ENCODE measurements at regions not wholly inside any gene's neighbourhood (a gene's known extent, or its start where the extent isn't known, plus 50 kb on each side); places are given as distances from the start of the nearest gene placed in this dataset.
"Not testable (repeated sequence)": the region's sequence is repeated elsewhere in the genome, so short reads cannot be mapped to it uniquely, and the experiment has no call there.

GRCh38 chr5:40112875-40113274 lies 566.8 kb upstream of the PTGER4 start:
- no peaks in the 10 kb centered on the region for H3K36me3 Mint-ChIP-seq
- no peak overlapping the region for H3K4me3 Mint-ChIP-seq
- H3K27ac Mint-ChIP-seq: no peak overlapping the region
- no peaks in the 10 kb centered on the region for H3K9me3 Mint-ChIP-seq
- H3K27me3 Mint-ChIP-seq: peaks cover 10% of the 10 kb centered on the region
- DNase-seq: no peak
- H3K4me1 Mint-ChIP-seq: peaks cover 3% of the 10 kb centered on the region

DNA sequence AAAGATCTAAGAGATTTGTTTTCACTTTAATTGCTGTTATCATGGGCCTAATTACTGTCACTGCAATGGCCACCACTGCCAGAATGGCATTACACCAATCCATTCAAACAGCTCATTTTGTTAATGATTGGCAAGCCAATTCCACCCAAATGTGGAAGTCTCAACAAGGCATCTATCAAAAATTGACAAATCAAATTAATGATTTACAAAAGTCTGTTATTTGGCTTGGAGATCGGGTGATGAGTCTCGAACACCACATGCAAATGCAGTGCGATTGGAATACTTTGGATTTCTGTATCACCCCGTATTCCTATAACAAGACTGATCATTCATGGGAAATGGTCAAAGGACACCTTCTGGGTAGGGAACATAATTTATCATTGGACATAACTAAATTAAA lies 568.7 kb upstream of the PTGER4 start:
- not testable (repeated sequence) for H3K4me3 Mint-ChIP-seq, H3K27me3 Mint-ChIP-seq, H3K27ac Mint-ChIP-seq, H3K36me3 Mint-ChIP-seq, H3K4me1 Mint-ChIP-seq, H3K9me3 Mint-ChIP-seq, DNase-seq

DNA sequence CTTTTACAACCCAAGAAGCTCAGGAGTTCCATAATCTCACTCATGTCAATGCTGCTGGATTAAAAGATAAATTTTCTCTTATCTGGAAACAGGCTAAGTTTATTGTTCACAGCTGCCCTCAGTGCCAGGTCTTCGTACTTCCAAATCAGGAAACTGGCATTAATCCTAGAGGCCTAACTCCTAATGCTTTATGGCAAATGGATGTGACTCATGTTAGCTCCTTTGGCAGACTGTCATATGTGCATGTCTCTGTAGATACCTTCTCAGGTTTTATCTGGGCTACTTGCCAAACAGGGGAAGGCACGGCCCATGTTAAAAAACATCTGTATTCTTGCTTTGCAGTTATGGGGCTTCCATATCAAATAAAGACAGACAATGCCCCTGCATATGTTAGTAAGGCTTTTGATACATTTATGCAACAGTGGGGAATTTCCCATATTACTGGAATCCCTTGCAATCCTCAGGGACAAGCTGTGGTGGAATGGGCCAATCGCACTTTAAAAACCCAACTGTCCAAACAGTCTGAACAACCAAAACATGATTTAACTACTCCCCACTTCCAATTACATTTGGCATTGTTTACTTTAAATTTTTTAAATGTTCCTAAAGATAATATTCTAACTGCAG lies 570.8 kb upstream of the PTGER4 start:
- not testable (repeated sequence) for H3K27me3 Mint-ChIP-seq, H3K4me3 Mint-ChIP-seq, H3K4me1 Mint-ChIP-seq, H3K27ac Mint-ChIP-seq, H3K9me3 Mint-ChIP-seq, H3K36me3 Mint-ChIP-seq, DNase-seq

GRCh38 chr5:40107786-40108185 lies 571.9 kb upstream of the PTGER4 start:
- H3K27me3 Mint-ChIP-seq, DNase-seq, H3K4me3 Mint-ChIP-seq, H3K27ac Mint-ChIP-seq, H3K36me3 Mint-ChIP-seq, H3K9me3 Mint-ChIP-seq, H3K4me1 Mint-ChIP-seq: not testable (repeated sequence)

DNA sequence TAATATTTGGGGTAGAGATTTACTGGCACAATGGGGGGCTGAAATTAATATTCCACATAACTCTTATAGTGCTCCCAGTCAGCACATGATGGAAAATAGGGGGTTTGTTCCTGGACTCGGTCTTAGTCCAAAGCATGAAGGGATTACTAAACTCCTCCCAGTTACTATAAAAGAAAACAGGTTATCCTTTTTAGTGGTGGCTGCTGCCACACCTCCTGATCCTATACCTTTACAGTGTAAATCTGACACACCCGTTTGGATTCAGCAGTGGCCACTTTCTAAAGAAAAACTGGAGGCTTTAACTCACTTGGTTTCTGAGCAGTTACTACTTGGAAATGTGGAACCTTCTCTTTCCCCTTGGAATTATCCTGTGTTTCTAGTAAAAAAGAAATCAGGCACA lies 572.9 kb upstream of the PTGER4 start:
- no peak overlapping the region for H3K27ac Mint-ChIP-seq
- H3K27me3 Mint-ChIP-seq: peaks cover 4% of the 10 kb centered on the region
- no peak overlapping the region for H3K4me3 Mint-ChIP-seq
- H3K9me3 Mint-ChIP-seq: peaks cover 8% of the 10 kb centered on the region
- peaks cover 3% of the 10 kb centered on the region for H3K4me1 Mint-ChIP-seq
- no peak for DNase-seq
- no peaks in the 10 kb centered on the region for H3K36me3 Mint-ChIP-seq

- H3K27me3 Mint-ChIP-seq: peaks cover 10% of the 10 kb centered on the region
- DNase-seq: no peak
- H3K4me3 Mint-ChIP-seq: no peak overlapping the region
- H3K36me3 Mint-ChIP-seq: no peaks in the 10 kb centered on the region
- no peak overlapping the region for H3K27ac Mint-ChIP-seq
- no peaks in the 10 kb centered on the region for H3K9me3 Mint-ChIP-seq
- no peaks in the 10 kb centered on the region for H3K4me1 Mint-ChIP-seq
These were observed 581.4 kb upstream of the PTGER4 start for GRCh38 chr5:40098313-40098712.

GRCh38 chr5:40093550-40093949 lies 586.2 kb upstream of the PTGER4 start:
- Mint-ChIP-seq H3K9me3 (peaks cover 14% of the 10 kb centered on the region), H3K27ac (no peak overlapping the region), H3K27me3 (peaks cover 10% of the 10 kb centered on the region), H3K36me3 (no peaks in the 10 kb centered on the region), H3K4me1 (no peaks in the 10 kb centered on the region), H3K4me3 (no peak overlapping the region)
- no peak for DNase-seq

- H3K4me3 Mint-ChIP-seq: no peak overlapping the region
- H3K36me3 Mint-ChIP-seq: no peaks in the 10 kb centered on the region
- H3K27me3 Mint-ChIP-seq: peaks cover under 1% of the 10 kb centered on the region
- H3K4me1 Mint-ChIP-seq: no peaks in the 10 kb centered on the region
- DNase-seq: no peak
- H3K27ac Mint-ChIP-seq: no peak overlapping the region
- peaks cover 17% of the 10 kb centered on the region for H3K9me3 Mint-ChIP-seq
These were observed 590.4 kb upstream of the PTGER4 start for GRCh38 chr5:40089269-40089668.

DNA sequence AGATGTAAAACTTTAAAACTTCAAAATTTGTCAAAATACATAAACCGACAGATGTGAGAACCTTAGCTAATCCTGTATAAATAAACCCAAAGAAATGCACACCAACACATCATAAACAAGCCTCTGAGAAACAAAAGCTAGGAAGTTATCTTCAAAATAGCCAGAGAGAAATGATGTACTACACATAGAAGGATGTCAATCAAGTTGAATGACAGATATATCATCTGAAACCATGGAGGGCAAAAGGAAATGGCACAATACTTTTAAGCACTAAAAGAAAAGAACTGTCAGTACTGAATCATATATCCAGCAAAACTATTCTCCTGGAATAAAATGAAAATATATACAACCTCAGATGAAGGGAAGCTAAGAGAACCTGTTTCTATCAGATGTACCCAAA lies 595.1 kb upstream of the PTGER4 start:
- H3K36me3 Mint-ChIP-seq: no peaks in the 10 kb centered on the region
- no peak for DNase-seq
- H3K4me3 Mint-ChIP-seq: no peak overlapping the region
- H3K27me3 Mint-ChIP-seq: peaks cover 5% of the 10 kb centered on the region
- H3K9me3 Mint-ChIP-seq: peaks cover 5% of the 10 kb centered on the region
- no peaks in the 10 kb centered on the region for H3K4me1 Mint-ChIP-seq
- no peak overlapping the region for H3K27ac Mint-ChIP-seq

GRCh38 chr5:40082313-40082712 lies 597.4 kb upstream of the PTGER4 start:
- Mint-ChIP-seq H3K27ac (no peak overlapping the region), H3K4me1 (no peaks in the 10 kb centered on the region), H3K27me3 (peaks cover 14% of the 10 kb centered on the region), H3K4me3 (no peak overlapping the region), H3K36me3 (no peaks in the 10 kb centered on the region), H3K9me3 (peaks cover 2% of the 10 kb centered on the region)
- DNase-seq: no peak

DNA sequence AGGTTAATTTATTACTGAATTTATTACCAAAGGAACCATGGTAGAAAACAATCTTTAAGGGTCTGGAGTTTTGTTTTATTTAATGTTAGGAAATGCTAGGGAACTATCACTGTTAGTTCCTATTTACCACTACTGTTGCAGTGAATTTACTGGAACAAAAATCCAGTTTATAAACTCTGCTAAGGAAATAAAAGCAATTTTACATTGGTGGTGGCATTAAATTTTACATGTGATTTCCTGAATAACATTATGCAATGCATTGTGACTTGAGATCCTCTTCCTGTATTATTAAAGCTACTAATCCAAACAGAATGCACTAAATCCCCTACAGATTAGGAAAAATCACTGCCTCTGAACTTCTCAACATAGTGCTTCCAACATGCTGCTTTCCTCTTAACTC lies 599.5 kb upstream of the PTGER4 start:
- no peak overlapping the region for H3K4me3 Mint-ChIP-seq
- H3K36me3 Mint-ChIP-seq: no peaks in the 10 kb centered on the region
- no peak for DNase-seq
- H3K9me3 Mint-ChIP-seq: no peaks in the 10 kb centered on the region
- H3K4me1 Mint-ChIP-seq: no peaks in the 10 kb centered on the region
- H3K27me3 Mint-ChIP-seq: peaks cover 14% of the 10 kb centered on the region
- no peak overlapping the region for H3K27ac Mint-ChIP-seq

DNA sequence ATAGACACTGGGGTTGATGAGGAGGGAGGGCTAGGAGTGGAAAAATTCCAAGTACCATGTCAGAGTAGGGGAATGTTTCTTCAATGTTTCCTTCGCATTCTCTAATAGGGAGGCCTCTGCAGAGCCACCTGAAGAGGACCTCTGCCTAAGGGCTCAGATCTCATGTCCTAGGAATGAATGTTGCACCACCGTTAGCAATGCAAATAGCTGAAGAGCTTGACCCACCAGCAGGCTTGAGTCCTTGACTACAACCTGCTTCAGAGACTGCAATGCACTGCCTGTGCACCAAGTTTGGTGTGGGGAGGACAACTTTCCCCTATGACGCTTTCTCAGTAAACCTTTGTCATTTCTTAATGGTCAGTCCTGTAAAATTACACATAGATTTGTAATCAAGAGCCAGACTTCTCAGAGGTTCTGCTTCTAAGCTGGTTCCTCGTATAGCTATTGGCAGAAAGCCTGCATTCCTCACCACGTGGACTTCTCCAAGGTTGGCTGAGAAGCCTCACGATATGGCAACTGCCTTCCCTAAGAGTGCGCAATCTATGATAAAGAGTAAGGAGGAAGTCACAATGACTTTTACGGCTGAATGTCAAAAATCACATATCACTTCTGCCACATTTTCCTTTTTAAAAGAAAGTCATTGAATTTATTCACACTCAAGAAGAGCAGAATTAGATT lies 600.7 kb upstream of the PTGER4 start:
- no peaks in the 10 kb centered on the region for H3K9me3 Mint-ChIP-seq
- DNase-seq: no peak
- H3K4me3 Mint-ChIP-seq: no peak overlapping the region
- no peaks in the 10 kb centered on the region for H3K4me1 Mint-ChIP-seq
- no peak overlapping the region for H3K27ac Mint-ChIP-seq
- H3K27me3 Mint-ChIP-seq: peaks cover 17% of the 10 kb centered on the region
- H3K36me3 Mint-ChIP-seq: no peaks in the 10 kb centered on the region

- Mint-ChIP-seq H3K27ac (no peak overlapping the region), H3K27me3 (peaks cover 12% of the 10 kb centered on the region), H3K4me1 (no peaks in the 10 kb centered on the region), H3K4me3 (no peak overlapping the region), H3K36me3 (no peaks in the 10 kb centered on the region), H3K9me3 (no peaks in the 10 kb centered on the region)
- DNase-seq: no peak
These were observed 604.9 kb upstream of the PTGER4 start for GRCh38 chr5:40074826-40075225.

DNA sequence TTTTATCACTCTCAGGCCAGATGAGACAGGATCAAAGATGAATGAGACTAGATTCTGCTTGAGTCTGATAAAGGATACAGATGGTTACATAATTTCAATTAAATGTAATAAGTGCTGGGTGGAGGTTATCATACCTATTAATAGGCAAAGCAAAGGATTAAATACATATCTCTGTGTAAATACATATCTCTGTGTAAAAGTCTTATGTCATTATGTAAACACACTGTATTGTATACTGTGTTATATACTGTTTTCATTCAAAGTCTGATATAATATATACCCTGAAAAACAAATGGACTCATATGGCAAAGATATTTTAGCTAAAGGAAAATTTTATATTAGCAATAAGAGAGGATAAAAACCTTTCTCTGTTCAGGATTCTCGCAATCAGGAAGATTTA lies 605.8 kb upstream of the PTGER4 start:
- peaks cover 8% of the 10 kb centered on the region for H3K27me3 Mint-ChIP-seq
- H3K9me3 Mint-ChIP-seq: no peaks in the 10 kb centered on the region
- no peak overlapping the region for H3K4me3 Mint-ChIP-seq
- no peaks in the 10 kb centered on the region for H3K36me3 Mint-ChIP-seq
- no peak for DNase-seq
- no peaks in the 10 kb centered on the region for H3K4me1 Mint-ChIP-seq
- no peak overlapping the region for H3K27ac Mint-ChIP-seq

GRCh38 chr5:40071870-40072269 lies 607.8 kb upstream of the PTGER4 start:
- no peak for DNase-seq
- Mint-ChIP-seq H3K4me1 (no peaks in the 10 kb centered on the region), H3K36me3 (no peaks in the 10 kb centered on the region), H3K4me3 (no peak overlapping the region), H3K9me3 (no peaks in the 10 kb centered on the region), H3K27ac (no peak overlapping the region), H3K27me3 (peaks cover 6% of the 10 kb centered on the region)

DNA sequence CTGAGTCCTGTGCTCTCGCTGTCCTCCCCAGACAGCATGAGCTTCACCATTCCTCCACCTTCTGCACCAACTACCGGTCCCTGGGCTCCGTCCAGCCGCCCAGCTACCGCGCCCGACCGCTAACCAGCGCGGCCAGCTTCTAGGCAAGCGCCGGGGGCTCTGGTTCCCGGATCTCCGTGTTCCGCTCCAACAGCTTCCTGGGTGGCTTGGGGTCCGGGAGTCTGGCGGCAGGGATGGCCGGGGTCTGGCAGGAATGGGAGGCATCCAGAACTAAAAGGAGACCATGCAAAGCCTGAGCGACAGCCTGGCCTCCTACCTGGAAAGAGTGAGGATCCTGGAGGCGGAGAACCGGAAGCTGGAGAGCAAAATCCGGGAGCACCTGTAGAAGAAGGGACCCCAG lies 613.1 kb upstream of the PTGER4 start:
- DNase-seq: no peak
- Mint-ChIP-seq H3K36me3 (no peaks in the 10 kb centered on the region), H3K27ac (no peak overlapping the region), H3K27me3 (peaks cover 7% of the 10 kb centered on the region), H3K4me1 (no peaks in the 10 kb centered on the region), H3K4me3 (no peak overlapping the region), H3K9me3 (no peaks in the 10 kb centered on the region)
